ENCODE measurements at regions not wholly inside any gene's neighbourhood (a gene's known extent, or its start where the extent isn't known, plus 50 kb on each side); places are given as distances from the start of the nearest gene placed in this dataset.

DNA sequence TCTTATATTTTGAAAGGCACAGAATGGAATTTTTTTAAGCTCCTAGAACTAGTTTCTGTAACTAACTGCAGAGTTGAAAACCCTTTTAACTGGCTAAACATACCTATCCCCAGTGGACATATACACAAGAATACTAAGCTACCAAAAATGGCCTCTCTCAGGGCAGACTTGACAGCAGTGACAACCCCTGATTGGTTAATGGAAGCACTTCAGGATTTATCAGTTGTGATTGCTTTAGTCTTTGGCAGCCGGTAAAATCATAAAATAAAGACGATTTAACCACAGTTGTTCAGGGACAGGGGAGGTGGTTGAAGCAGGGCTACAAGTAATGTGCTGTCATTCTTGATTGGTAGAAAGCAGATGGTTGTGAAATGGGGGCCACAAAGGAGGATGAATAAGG is 452.0 kb upstream of the SOX9 start:
- TF ChIP-seq E2F5 (CRISPR knock-in tag; IDR thresholded peaks at IDR 0.05) (no peak), GABPB1 (CRISPR knock-in tag; IDR thresholded peaks at IDR 0.05) (no peak), CTCF (IDR thresholded peaks at IDR 0.05) (no peak), ETV6 (CRISPR knock-in tag; IDR thresholded peaks at IDR 0.05) (no peak)
- TF ChIP-seq, protein P1, sequence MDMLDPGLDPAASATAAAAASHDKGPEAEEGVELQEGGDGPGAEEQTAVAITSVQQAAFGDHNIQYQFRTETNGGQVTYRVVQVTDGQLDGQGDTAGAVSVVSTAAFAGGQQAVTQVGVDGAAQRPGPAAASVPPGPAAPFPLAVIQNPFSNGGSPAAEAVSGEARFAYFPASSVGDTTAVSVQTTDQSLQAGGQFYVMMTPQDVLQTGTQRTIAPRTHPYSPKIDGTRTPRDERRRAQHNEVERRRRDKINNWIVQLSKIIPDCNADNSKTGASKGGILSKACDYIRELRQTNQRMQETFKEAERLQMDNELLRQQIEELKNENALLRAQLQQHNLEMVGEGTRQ (CRISPR knock-in tag; IDR thresholded peaks at IDR 0.05), result no peak
